ENCODE measurements at regions not wholly inside any gene's neighbourhood (a gene's known extent, or its start where the extent isn't known, plus 50 kb on each side); places are given as distances from the start of the nearest gene placed in this dataset.

DNA sequence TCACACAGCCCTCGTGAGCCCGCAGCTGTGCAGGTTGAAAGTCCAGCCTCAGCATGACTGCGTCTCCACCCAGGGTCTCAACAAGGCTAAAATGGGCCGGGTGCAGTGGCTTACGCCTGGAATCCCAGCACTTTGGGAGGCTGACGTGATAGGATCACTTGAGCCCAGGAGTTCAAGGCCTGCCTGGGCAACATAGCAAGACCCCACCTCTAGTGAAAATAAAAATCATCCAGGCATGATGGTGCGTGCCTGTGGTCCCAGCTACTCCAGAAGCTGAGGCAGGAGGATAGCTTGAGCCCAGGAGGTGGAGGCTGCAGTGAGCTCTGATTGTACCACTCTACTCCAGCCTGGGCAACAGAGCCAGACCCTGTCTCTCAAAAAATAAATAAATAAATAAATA lies 100.8 kb upstream of the PRR5 start:
- TF ChIP-seq, protein P1, sequence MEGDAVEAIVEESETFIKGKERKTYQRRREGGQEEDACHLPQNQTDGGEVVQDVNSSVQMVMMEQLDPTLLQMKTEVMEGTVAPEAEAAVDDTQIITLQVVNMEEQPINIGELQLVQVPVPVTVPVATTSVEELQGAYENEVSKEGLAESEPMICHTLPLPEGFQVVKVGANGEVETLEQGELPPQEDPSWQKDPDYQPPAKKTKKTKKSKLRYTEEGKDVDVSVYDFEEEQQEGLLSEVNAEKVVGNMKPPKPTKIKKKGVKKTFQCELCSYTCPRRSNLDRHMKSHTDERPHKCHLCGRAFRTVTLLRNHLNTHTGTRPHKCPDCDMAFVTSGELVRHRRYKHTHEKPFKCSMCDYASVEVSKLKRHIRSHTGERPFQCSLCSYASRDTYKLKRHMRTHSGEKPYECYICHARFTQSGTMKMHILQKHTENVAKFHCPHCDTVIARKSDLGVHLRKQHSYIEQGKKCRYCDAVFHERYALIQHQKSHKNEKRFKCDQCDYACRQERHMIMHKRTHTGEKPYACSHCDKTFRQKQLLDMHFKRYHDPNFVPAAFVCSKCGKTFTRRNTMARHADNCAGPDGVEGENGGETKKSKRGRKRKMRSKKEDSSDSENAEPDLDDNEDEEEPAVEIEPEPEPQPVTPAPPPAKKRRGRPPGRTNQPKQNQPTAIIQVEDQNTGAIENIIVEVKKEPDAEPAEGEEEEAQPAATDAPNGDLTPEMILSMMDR (IDR thresholded peaks at IDR 0.05; ENCODE audit: low read depth, low read length) = no peak

DNA sequence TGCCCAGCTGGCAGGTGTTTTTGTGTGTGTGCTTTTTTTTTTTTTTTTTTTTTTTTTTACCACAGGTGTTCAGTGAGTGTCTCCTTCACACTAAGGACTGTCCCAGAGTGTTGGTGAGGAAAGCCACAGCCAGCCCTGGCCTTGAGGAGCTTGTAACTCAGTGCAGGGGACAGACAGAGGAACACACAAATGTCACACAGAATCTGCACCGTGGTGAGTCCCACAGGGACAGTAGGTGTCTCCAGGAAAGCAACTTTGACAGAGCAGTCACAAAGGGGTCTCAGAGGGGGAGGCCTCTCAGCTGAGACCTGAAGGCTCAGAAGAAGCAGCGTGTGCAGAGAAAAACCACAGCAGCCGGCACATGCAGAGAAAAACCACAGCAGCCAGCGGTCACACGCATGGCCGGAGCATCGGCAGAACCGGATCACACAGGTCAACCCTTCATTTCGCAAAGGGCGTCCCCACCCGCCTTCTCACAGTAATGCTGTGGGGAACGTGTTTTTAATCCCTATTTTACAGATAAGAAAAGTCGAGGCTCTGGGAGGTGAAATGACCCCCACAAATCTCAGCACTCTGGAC lies 101.7 kb upstream of the PRR5 start:
- DNase-seq (ENCODE audit: extremely low read depth, low read depth) = no peak
- TF ChIP-seq, protein P1 (IDR thresholded peaks at IDR 0.05; ENCODE audit: low read depth, low read length) = no peak

More for the DNA sequence above, 100.8 kb upstream of the PRR5 start:
- no peak for DNase-seq (ENCODE audit: extremely low read depth, low read depth)

DNA sequence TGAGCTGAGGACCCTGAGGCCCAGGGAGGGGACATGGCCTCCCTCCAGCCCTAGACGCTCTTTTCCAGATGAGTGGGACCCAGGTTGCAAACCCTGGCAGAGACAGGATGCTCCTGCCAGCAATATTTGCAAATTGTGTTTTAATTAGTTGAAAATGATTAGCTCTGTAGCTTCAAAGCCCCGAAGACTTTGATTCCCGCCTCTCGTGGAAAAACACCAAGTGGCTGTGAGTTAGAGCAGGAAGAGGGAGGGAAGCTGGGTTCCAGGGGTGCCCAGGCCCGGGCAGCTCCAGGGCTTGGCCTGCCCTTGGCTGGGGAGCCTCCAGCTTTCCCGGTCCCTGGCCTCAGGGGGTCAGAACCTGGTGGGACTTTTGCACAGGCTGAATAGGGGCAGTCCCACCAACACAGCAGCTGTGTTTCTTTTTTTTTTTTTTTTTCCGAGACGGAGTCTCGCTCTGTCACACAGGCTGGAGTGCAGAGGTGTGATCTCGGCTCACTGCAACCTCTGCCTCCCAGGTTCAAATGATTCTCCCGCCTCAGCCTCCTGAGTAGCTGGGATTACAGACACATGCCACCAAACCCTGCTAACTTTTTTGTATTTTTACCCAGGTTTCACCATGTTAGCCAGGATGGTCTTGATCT lies 101.6 kb upstream of the RTL6 start:
- no peak for DNase-seq (ENCODE audit: extremely low read depth, low read depth)
- TF ChIP-seq, protein P1 (IDR thresholded peaks at IDR 0.05; ENCODE audit: low read depth, low read length) = no peak

DNA sequence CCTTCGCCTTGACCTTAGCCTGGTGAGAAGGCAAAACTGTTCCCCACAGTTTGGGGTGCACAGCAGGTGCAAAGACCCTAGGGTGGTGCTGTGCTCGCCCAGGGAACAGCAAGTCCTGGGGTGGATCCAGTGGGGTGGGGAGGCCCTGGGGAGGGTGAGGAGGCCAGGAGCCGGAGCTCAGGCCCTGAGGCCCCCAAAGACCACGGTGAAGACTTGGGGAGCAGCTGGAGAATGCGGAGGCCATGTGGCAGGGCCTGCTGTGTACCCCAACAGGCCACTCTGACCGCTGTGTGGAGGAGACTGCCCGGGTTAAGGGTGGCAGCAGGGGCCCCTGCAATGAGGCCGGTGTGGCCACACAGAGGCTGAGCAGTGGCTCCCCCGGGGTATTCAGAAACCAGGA lies 101.1 kb upstream of the RTL6 start:
- no peak for DNase-seq (ENCODE audit: extremely low read depth, low read depth)
- TF ChIP-seq, protein P1 (IDR thresholded peaks at IDR 0.05; ENCODE audit: low read depth, low read length) = no peak

DNA sequence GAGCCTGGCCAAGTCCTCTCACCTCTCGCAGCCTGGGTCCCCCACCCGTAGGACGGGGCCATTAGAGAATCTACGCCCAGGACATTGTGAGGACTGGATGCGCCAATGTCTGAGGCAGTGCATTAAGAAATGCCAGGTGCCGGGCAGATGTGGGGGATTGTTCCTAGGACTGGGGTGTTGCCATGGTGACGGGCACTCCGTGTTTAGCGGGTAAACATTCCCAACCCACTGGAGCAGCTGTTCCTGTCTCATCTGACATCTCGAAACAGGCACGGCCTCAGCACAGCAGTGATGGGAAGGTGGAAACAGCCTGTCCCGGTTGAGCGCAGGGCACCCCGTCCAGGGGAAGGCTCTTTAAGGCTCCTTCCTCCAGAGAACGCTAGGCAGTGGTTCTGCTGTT lies 99.6 kb upstream of the RTL6 start:
- TF ChIP-seq, protein P1 (IDR thresholded peaks at IDR 0.05; ENCODE audit: low read depth, low read length) = no peak
- peak; percentile 32 for DNase-seq (ENCODE audit: extremely low read depth, low read depth)

DNA sequence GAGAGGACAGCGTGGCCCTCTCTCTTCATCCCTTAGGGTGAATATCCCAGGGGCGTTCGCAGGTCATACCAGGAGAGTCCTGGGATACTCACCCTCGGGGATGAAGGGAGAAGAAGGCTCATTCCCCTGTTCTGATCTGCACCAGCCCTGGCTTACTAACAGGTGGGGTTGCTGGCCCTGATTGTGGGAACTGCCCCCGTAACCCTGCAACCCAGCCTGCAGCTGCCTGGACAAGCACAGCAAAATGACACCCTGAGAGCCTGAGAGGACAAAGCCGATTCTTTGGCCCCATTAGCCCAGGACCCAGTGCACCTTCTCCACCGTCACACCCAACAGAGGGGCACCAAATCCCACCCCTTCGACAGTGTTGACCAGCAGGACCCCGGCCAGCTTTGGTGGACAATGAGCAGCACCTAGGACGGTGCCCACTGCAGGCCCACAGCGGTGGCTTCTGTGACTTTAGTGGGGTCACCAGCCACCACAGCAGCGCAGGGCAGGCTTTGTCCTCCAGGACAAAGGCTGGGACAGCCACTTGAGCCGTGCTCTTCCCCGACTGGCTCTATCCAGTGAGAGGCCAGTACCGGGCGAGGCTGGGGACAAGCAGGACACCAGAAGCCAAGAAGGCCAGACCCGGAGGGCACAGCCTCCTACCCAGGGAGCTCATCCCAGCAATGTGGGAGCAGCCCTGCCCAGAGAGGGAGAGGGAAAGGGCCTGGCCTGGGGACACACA lies 98.5 kb upstream of the RTL6 start:
- TF ChIP-seq, protein P1 (IDR thresholded peaks at IDR 0.05; ENCODE audit: low read depth, low read length) = no peak
- DNase-seq (ENCODE audit: extremely low read depth, low read depth) = no peak

DNA sequence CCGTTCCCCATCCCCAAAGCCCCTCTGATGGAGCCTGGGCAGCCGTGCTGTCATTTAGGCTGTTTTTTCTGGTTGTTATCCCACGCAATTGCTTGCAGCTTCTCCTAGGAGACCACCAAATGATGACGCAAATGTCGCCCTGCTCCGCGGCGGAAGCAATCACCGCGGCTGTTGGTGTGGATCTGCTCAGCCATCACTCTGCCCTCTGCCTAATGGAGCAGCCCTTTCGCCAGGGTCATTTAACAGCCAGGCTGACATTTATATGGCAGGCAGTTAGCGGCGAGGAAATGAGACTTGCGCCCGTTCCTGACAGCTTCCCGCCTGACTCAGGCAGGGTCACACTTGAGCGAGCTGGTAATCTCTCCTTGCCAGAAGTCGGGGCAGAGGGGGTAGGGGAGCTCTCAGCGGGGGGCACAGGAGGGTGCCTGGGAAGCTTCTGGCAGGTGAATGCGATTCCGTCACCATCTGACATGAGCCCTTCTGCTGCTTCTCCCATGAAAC lies 97.9 kb upstream of the RTL6 start:
- no peak for DNase-seq (ENCODE audit: extremely low read depth, low read depth)
- TF ChIP-seq, protein P1 (IDR thresholded peaks at IDR 0.05; ENCODE audit: low read depth, low read length) = no peak

All from AG09319 (cell line).